ENCODE measurements at regions not wholly inside any gene's neighbourhood (a gene's known extent, or its start where the extent isn't known, plus 50 kb on each side); places are given as distances from the start of the nearest gene placed in this dataset.

DNA sequence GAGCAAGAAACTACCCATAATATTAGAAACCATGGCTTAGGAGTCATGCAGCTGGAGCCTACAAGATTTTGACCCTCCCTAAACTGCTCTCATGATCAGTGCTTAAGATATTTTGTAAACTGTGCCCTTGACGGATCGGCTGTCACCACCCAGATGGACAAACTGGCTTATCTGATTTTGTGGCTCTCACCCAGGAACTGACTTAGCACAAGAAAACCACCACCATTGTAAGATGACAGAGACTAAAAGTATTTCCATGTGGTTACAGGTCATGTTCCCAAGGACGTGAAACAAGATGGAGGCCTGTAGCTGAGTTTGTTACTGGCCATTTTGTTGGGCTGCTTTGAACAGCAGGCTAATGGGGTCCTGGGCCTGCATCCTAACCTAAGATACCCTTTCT is 940.9 kb downstream of the OTOL1 start:
- no peak for DNase-seq

DNA sequence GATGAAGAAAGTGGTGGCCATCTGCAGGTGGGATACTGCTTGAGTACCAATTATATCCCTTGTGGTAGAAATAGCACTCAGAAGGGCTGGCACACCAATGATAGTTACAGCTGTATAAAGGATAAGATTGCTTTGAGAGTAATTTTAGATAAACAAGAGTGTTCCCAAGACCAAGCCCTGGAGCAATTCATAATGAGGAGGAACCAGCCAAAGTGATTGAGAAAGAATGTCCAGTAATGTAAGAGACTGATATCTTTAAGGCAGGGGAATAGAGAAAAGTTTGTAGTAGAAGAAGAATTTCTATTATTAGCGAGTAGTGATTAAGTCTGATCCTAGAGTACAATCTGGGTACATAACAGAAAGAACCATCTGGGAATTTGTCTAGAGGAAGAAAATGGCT is 945.1 kb downstream of the OTOL1 start:
- DNase-seq: no peak

DNA sequence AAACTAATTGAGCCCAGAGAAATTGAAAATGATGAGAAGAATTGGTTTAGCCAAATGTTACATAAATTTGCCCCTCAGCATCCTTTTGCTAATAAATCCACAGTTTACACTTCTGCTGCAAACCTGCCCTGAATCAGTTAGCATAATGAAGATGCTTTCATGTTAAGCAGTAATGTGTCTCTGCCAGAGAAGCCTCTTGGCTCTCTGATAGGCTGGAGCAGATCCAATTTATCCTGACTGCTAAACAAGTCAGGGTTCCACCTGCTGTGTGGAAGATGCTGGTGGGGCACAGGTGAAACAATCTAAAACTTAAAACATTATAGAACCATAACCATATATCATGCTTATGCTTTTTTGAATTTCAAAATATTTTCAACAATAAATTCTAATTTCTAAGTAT is 946.8 kb downstream of the OTOL1 start:
- no peak for DNase-seq

DNA sequence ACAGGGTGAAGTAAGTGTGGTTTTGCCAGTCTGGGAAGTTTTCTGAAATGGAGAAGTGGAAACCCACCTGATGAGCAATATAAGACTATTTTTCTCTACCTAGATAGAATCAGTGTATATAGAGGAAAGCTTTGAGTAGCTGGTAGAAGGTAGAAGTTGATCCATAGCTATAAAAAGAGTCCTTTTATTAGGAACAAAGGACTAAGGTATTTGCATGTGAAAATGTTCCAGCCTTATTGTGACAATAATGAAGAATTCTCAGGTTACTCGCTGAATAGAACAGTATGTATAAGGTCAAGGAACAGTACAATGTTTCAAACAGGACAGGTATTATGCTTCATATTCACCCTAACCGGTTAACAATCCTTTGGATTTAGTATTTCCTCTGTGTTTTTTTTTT is 972.2 kb downstream of the OTOL1 start:
- no peak for DNase-seq

DNA sequence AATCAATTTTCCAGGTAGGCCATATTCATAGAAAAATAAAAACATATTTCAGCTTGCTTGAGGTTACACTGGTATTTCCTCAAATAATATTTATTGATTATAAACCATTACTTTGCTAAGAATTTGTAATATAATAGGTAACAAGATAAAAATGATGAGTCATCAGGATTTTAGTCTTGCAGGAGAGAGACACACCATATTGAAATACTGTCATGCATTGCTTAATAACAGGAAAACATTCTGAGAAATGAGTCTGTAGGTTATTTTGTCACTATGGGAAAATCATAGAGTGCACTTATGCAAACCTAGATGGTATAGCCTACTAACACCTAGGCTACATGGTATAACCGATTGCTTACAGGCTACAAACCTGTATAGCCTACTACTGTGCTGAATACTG is 990.5 kb downstream of the OTOL1 start:
- no peak for DNase-seq

DNA sequence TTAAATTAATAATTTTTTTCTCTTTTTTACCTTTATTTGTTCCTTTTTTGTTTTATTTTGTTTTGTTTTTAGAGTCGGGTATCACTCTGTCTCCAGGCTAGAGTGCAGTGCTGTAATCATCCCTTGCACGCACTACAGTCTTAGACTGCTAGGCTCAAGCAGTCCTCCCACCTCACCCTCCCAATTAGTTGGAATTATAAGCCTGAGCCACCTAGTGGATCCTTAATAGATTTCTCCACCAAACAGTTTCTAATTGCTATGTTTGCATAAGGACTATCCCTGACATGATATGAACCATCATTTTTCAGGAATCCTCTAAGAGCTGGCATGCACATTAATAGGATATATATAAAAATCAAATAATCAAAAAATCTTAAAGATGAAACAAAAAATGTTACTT is 993.2 kb downstream of the OTOL1 start:
- no peak for DNase-seq

DNA sequence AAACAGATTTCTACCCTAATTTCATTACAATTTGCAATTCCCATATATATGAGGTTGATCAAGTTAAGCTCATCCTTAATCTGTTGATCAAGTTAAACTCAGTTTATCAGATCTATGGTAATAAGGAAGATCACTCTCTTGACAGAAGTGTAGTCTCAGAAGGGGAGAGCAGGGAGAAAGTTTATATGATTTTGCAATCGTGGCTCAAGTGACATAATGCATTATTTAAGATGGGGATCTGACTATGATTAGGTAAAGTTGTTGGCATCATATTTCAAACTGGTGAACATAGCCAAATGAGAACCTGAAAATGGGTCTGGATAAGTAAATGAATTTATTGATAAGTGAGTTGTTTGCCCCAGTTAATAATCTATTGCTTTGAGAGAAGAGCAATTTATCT is 995.3 kb downstream of the OTOL1 start:
- DNase-seq: no peak

DNA sequence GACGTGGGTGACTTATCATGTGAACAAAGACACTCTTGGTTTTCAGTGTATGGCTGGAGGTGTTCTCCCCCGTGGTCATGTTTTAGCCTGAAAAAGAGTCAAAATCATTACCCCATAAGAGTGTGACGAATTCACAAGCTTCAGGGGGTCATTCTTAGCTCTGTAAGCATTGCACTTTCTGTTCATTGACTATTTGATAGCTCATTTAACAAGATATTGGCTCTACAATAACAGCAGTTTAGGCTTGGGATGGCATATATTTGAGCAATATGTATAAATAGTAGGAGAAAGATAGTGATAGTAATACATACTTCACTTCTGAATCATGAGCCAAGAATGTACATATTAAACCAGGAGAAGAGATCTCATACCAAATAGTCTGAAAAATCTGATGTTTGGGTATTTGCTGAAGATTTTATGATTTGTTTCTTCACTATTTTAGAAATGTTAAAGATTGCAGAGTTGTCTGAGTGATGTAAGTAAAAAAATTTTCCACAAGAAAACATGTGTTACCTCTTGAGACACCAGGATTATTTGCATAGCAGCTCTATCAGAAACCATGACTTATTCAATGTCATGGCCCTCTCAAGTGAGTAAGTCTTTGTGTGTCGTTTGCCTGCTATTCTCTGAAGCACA is 996.0 kb downstream of the OTOL1 start:
- DNase-seq: no peak

DNA sequence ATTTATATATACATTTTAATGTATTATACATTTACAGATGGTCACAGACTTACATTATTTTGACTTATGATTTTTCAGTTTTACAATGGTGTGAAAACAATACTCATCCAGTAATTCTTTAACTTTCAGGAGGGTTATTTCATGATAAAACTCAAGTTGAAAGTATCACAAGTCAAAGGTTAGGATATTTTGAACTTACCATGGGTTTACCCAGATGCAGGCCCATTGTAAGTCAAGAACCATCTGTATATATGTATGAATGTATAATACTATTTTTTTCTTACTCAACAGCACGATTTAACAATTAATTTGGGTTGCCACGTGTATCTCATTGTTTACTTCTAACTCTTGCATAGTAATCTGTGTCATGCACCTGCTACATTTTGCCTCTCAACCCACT is 1002.0 kb downstream of the OTOL1 start:
- no peak for DNase-seq

DNA sequence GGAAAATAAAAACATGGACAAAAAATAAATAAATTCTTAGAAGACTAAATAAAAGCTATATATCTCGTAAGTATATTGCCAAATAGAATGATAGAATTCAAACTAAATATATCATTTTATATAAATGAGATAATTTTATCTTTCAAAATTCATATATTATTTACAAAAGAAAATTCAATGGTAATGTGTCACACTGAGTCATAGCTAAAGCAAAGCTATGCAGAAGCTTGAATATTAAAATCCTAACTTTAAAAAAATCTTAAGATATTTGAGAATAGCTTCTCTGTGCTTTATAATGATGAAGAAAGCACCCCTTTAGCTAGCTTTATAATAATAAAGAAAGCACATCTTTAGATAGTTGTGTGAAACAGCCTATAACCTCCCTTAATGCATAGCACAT is 1010.8 kb downstream of the OTOL1 start:
- no peak for DNase-seq

DNA sequence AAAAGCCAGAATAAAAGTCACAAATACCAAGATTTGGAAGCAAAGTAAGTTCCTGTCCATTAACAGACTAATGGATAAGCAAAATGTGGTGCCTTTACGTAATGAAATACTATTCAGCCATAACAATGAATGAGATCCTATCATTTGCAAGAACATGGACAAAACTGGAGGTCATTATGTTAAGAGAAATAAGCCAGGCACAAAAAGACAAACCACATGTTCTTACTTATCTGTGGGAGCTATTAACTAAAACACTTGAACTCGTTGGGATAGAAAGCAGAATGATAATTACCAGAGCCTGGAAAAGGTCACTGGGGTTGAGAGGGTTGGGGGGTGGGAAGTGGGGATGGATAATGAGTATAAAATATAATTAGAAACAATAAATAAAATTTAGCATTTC is 1015.9 kb downstream of the OTOL1 start:
- no peak for DNase-seq

DNA sequence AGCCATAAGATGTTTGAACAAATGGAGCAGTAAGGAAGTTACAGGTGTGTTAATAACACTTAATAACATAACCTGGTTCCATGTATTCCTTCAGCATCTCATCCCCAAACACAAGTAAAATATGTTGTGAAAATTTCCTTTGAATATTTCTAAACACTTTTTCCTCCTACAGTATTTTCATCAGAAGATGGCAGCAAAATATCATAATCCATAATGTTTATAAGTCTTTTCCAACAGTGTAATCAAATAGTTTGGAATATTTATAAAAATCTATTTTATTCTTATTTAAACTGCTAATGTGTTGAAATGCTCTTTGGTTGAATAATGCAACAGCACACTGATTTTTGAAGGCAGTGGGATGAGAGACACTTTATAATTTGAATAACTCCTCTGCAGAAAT is 1020.5 kb downstream of the OTOL1 start:
- DNase-seq: no peak

DNA sequence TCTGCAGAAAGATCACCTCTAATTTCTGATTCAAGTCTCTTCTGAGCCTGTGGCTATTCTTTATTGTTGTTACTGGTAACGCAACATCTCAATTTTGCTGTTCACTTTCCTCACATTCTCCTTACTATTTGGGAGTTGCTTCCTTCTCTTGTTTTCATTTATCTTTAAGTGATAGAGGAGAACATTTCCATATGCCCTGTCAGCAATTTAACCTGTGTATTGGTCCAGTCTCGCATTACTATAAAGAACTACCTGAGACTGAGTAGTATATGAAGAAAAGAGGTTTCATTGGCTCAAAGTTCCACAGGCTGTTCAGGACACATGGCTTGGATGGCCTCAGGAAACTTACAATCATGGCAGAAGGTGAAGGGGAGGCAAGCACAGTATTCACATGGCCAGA is 1025.1 kb downstream of the OTOL1 start:
- DNase-seq: no peak

DNA sequence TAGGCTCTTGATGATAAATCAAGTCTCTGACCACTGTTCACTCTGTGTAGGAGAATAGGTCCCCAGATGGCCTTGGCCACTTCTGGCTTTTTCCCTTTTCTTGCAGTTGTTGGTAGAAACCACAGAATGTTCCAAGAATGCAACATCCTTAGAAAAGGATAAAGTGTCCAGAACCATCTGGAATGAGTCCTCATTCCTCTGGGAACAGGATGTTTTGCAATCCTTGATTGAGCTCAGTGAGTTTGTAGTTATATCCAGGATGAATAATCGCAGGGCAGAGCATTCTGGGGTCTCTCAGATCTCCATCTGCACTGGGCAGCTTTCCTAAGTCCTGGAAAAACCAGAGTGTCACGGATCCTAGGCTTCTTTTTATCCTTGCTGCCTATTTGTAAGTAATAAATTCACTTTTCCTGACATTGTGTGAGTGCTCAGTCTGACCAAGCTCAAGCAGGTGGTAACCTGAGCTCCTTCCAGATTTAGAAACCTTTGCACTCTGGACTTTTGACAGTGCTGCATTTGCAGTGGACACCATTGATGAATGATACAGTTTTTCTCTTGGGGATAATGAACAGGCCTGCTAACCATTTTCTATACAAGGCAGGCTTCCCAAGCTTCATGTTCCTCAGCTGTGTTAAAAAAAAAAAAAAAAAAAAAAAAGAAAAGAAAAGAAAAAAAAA is 1028.6 kb downstream of the OTOL1 start:
- DNase-seq: no peak

DNA sequence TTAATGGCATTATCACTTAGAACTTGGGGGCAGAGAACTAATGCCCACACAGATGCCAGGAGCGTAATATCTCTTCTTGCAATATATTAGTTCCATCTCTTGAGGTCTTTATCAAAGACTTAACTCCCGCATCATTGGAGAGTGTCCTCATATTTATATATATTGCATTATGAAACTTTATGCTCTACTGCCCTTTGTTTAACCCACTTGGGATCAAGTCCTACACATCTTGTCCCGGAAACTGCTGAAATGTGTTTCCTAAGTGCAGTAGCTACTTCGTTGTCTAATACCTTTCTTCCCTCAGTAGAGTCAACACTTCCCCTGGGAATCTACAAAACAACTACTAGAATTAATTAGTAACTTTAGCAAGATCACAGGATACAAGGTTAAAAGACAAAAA is 1029.2 kb downstream of the OTOL1 start:
- DNase-seq: no peak

DNA sequence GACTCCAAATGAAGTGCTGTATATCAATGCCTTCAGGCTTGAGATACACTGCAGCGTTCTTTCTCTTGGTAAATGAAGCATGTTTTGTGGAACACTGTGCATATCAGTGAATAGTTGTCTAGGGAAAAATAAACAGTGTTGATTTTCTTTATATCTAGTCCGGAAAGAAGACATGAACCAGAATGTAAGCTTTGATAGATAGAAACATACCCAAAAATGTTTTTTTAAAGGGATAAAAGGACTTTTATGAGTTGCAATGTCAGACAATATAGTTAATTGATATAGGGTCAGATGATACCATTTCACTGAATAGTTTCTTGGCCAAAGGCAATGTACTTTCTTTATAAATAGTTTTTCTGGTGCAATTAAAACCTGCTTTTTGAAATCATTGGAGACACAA is 1037.8 kb downstream of the OTOL1 start:
- DNase-seq: no peak

DNA sequence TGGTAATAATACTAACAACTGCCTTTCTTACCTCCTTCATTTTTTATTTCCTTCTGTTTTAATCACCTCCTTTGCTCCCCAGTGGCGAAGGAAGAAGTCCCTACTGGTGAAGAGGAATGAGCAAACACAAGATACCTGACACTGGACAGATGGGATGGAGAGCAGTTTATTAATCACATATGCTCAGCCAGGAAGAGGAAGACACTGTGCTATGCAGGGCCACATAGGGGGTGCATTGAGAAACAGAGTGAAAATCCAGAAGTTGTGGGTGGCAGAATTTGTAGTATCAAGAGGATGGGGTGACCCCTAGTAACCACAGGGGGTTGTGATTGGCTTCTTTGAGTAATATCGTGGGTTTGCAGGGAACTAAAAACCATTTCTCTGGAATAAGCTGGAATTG is 1041.9 kb downstream of the OTOL1 start:
- DNase-seq: no peak

DNA sequence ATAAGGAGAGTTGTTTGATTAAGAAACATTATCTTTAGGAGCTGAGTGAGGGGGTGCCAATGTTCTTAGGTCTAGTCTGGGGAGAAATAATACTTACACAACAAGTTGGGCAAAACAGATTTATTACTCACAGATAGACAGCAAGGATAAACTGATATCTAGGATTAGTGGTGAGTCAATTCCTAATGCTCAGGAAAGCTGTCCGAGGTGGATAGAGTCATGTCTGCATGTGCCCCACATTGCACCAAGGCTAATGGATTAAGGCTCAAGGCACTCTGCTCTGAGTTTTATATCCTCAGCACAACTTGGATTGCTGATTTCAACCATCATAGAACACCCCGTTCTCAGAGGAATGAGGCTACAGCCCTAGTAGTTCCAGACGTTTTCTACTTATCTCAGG is 1042.3 kb downstream of the OTOL1 start:
- DNase-seq: no peak

DNA sequence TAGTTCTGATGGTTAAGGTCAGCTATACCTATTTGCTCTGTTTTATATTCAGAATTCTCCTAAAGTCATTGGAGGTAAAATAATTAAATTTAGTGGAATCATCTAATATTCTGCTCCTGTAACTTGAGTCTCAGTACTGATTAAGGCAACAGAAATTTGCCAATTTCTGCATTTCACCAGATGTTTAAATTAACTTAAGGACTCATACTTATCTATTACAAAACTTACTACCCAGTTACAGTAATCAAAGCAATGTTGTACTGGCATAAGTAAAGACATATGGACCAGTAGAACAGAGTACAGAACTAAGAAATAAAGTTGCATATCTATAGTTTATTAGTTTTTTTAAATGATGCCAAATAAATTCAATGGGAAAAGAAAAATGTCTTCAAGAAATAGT is 1043.8 kb downstream of the OTOL1 start:
- no peak for DNase-seq

DNA sequence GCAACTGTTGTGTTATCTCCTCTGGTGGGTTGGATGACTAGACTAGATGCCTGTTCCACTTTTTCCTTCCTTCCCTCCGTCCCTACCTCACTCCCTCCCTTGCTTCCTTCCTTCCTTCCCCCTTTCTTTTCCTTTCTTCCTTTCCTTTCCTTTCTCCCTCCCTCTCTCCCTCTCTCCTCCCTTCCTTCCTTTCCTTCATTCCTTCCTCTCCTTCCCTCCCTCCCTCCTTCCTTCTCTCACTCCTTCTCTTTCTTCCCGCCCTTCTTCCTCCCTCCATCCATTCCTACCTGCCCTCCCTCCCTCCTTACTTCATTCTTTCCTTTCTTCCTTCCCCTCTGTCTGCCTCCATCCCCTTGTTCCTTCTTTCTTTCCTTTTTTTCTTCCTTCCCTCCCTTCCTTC is 1045.3 kb downstream of the OTOL1 start:
- no peak for DNase-seq

DNA sequence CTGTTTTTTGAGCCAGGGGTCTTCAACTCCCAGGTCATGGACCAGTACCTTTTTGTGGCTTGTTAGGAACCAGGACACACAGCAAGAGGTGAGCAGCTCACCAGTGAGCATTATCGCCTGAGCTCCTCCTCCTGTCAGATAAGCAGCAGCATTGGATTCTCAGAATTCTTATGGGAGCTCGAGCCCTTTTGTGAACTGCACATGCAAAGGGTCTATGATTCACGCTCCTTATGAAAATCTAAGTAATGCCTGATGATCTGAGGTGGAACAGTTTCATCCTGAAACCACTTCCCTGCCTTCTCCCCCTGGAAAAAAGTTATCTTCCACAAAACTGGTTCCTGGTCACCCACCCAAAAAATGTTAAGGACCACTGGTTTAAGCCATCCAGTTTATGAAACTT is 1047.6 kb downstream of the OTOL1 start:
- DNase-seq: no peak

DNA sequence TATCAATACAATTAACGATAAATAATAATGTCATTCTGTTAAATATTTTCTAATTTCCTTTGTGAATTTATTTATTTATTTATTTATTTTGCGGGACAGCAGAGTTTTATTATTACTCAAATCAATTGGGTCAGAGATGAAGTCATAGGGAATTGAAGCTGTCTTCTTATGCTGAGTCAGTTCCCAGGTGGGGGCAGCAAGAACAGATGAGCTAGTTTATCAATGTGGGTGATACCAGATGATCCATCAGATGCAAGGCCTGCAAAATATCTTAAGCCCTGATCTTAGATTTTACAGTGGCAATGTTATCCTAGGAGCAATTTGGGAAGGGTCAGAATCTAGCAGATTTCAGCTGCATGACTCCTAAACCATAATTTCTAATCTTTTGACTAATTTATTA is 1050.3 kb downstream of the OTOL1 start:
- DNase-seq: no peak

DNA sequence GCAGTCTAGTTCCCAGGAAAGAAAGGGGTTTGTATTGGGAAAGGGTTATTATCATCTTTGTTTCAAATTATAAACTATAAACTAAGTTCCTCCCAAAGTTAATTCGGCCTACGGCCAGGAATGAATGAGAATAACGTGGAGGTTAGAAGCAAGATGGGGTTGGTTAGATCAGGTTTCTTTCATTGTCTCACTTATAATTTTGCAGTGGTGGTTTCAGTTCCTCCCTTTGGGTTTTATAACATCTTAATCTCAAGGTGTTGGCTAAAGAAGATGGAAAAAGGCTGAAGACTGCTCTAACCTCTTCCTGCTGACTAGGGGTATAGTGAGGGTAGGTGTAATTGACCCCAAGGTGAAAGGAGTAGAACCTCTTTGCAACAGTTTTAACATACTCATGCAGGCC is 1050.7 kb downstream of the OTOL1 start:
- no peak for DNase-seq

DNA sequence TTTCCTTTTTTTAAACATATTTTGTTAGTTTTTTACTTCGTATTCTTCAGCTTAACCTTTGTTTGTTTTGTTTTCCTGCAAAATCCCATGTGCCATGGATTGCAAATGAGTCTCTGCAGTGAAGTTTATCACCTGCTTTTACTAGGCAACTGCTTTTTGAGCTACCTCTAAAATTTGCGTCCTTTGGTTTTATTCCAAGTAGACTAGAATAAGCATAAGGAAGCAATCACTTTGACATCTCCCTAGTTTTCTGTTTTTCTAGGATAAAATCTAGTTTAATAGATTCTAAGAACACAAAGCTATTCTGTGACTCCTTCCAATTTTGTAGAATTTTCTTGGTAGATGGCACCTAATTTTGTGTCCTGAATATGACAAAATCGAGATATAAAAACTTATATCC is 1059.2 kb downstream of the OTOL1 start:
- DNase-seq: no peak

DNA sequence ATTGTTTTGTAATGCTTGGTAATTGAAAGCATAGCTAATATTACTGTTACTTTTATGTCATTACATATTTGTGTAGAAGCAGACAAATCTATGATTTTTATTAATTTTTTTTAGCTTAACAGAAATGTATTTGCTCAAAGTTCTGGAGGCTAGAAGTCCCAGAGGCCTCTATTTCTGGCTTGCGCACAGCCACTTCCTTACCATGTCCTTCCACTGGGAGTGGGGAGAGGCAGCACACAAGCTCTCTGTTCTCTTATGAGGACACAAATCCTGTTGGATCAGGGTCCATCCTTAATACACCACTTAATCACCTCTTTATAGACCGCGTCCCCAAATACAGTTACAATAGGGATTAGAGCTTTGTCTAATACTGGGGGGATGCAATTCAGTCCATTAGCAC is 1061.4 kb downstream of the OTOL1 start:
- DNase-seq: no peak
